ENCODE measurements at regions not wholly inside any gene's neighbourhood (a gene's known extent, or its start where the extent isn't known, plus 50 kb on each side); places are given as distances from the start of the nearest gene placed in this dataset.

DNA sequence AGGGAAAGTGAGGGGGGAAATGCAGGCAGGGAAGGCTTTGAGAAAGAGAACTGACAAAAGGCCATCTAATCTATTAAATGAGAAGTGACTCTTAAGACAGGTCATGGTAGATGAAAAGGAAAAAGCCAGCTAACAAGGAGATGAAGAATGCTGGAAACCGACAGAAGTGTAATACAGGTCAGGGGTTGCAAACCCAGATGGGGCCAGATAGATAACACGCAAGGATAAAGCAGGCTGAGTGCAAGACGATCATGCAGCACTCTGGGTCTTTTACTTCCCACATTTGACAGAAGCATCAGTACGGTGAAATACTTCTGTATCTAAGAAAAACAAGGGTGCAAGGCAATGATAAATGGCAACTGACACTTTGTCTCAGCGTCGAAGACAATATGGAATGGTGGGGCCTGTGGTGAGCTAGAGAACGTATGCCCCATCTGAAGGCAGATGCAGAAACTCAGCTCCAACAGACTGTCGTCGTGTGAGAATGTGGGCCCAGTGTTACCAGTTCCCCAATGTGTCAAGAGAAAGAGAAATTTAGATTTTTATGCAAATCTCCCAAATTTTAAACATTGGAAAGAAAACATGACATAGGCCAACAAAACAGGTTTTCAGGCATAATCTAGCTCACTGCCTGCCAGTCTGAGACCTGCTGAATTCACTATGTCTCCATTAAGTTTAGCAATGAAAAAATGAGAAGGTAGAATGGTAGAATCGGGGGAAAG is 187.4 kb downstream of the PHLDA1 start:
- no peak for DNase-seq (ENCODE audit: insufficient read length, low spot score)
- no peak for FAIRE-seq

DNA sequence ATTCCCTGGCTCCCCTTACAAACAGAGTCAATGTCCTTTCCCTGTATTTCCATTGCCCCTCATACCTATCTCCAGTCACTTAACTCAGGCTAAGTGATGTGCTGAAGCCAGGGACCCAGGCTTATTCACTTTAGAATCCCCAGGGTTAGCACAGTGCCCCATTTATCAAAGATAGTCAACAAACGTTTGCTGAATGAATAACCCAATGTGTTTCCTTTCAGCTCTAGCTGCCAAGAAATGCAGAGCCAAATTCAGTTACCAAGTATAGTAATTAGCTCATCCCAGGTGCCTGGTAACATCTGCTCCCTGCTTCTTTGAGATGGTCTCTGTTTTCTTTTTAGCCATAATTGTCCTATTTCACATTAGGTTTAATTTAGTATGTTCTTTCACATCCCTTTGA is 189.5 kb downstream of the PHLDA1 start:
- DNase-seq (ENCODE audit: insufficient read length, low spot score) (no peak), FAIRE-seq (no peak)

DNA sequence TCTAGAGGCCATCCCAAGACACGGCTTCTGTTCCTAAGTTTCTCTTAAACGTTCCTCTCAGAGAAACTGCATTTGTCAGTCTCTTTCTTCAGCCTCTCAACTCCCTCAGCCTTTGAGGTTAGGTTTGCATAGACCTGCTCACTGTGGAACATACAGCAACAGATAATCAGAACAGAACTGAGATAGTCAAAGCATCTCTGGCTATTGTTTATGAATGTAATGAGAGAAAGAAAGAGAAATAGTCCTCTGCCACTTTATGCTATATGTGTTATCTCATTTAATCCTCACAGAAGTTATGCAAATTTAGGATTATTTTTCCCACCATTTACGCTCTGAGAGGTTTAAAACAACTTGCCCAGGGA is 190.6 kb downstream of the PHLDA1 start:
- DNase-seq (ENCODE audit: insufficient read length, low spot score) (no peak), FAIRE-seq (no peak)

DNA sequence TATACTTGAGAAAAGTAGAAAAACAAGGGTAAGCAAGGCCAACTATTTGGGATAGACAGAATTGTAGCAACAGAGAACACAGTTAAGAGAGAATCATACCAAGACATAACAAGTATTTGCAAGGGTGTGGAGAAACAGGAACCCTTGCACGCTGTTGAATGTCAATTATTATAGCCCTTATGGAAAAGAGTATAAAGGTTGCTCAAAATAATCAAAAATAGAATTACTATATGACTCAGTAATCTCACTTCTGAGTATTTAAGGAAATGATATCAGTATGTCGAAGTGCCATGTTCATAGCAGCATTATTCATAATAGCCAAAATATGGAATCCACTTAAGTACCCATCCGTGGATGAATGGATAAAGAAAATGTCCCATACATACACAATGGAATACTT is 193.3 kb downstream of the PHLDA1 start:
- no peak for FAIRE-seq
- no peak for DNase-seq (ENCODE audit: insufficient read length, low spot score)

DNA sequence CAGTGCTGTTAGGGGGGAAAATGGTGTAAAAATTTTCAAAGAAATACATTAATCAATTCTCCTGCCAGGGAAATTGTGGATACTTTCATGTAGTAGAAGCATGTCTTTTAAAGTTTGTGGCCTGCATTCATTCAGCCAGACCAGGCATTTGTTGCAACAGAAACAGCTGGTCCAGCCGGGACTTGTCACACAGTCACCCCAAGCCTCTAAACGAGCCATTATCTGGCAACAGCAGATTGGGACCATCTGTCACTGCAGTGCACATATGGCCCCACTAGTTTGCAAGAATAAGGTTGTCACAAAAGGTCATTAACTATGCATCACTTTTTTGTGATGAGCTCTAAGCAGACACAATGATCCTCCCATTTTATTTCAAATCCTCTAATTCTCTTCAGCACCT is 193.9 kb downstream of the PHLDA1 start:
- FAIRE-seq (no peak), DNase-seq (ENCODE audit: insufficient read length, low spot score) (no peak)

DNA sequence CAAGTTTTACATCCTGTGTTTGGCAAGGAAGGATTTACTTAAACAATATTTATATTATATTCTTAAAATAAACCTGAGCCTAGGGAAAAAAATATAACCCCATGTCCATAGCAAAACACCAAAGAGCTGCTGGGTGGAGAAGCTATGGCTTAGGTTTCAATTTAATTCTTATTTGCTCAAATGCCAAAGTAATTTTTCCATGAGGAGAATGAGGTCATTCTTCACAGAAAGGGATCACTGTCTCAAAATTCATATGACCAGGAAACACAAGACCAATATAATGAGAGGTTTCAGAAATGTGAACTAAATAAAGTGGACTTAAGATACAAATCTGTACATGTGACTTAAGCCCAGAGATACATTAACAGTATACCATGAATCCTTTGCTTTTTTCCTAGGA is 195.0 kb downstream of the PHLDA1 start:
- no peak for DNase-seq (ENCODE audit: insufficient read length, low spot score)
- FAIRE-seq, result no peak

DNA sequence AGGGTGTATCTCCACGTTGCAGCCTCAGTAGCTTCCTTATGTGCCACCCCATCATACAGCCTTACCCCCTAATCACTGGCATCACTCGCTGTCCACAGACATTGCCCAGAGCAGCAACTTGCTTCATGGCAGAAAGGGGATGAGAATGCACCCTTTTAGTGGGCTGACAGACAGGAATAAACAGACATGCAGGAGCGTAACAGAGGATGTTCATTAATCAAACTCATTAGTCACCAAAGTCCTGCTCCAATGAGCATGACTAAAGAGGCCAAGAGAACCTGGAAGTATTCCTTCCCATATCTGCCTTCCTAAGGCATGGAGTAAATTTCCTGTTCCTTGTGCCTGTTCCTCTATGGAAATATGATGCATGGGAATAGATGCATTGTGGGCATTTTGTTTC is 197.0 kb downstream of the PHLDA1 start:
- FAIRE-seq, result peak; percentile 65
- DNase-seq (ENCODE audit: insufficient read length, low spot score), result no peak

DNA sequence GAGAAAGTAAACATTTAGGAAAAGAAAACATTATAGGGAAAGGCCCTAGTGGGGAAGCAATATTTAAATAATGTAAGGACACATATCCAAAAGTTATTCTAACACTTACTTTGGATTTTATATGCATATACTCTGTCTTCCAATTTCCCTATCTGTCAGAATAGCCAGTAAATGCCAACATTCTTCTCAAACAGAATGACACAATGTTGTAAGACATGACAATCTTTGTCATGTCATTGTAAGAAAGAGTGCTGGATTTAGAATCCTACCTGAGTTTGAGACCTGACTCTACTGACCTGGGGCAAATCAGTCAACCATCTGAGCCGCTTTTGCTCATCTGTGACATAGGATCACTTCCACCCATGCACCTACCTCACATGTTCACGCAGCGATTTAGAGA is 198.3 kb downstream of the PHLDA1 start:
- DNase-seq (ENCODE audit: insufficient read length, low spot score) (no peak), FAIRE-seq (no peak)

DNA sequence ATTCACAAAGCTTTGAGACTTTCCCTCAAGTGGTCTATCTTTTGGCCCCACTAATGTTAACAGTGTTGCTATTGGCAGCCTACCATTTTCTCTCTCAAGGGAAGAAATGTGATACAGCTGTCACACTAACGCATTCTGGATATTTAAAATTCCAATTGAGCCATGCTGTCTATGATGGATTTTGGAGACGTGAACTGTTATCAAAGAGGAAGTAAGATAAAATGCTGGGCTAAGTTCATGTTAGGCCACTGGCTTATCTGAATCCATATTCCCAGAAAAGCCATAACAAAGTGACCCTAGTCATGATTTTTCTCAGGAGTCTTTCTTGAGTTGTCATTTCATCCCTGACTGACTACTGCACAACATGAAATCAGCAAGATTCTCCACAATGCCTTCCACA is 200.2 kb downstream of the PHLDA1 start:
- DNase-seq (ENCODE audit: insufficient read length, low spot score) (no peak), FAIRE-seq (no peak)

DNA sequence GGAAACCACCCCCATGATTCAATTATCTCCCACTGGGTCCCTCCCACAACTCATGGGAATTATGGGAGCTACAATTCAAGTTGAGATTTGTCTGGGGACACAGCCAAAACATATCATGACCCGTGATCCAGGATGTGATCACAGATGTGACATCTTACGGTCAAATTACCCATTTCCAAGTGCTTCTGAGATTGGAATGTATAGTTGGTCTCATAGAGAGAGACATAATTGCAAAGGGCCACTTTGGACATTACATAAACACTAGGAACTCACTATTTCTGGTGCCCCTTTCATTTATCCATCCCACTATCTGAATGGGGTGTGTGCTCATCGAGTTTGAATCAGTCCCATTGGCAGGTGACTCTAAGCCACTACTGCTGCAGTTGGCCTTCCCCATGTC is 204.5 kb downstream of the PHLDA1 start:
- DNase-seq (ENCODE audit: insufficient read length, low spot score), result no peak
- FAIRE-seq, result no peak

DNA sequence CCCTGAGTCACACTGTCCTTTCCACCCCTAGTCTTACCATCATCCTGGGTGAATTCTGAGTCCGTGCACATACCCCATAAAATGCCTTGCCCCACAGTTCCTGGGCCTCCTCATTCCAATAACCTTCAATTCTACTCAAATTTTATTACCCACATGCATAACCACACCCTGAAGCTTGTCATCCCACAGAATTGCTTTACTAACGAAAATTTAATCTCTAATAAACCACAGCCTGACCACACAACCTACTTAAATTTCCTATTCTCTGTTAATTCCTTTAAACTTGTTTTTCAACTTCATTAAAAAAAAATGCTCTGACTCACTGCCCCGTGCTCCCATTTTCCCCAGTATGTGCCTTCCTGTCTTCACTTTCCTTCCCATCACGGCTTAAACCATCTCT is 205.9 kb downstream of the PHLDA1 start:
- DNase-seq (ENCODE audit: insufficient read length, low spot score), result no peak
- peak; percentile 74 for FAIRE-seq

DNA sequence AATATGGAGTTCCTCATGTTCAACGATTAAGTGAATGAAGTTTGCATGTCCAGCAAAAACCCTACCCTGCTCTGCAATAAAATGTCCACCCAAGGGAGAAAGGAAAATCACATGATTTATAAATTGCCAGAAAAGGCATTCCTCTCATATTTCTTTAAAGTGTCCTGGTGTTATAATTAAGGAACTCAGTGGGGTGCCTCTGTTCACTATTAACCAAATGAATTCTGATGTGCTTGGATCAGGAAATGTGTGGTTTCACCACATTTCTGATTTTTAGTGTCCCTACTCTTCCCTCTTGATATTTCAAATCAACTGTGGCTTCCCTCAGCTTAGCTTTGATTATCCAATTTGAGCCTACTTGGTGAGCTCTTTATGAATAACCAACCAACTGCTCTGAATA is 208.1 kb downstream of the PHLDA1 start:
- no peak for DNase-seq (ENCODE audit: insufficient read length, low spot score)
- FAIRE-seq, result no peak

DNA sequence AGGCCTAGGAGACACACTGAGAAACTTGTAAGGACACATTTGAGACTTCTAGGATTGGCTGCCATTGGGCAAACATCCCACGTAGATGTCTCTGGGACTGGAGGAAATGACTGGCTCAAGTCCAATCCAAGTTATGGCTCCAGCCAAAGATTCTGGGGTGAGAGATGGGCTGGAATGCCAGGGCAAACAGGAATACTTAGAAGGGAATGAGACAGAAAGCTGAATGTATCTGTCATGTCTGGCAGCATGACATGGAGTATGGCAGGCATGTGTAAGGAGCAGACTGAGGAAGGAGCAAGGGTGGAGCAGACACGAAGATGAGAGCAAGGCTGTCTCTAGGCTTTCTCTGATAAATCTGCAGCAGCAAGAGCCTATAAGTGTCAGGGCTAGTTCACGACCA is 209.2 kb downstream of the PHLDA1 start:
- FAIRE-seq, result no peak
- DNase-seq (ENCODE audit: insufficient read length, low spot score), result no peak

DNA sequence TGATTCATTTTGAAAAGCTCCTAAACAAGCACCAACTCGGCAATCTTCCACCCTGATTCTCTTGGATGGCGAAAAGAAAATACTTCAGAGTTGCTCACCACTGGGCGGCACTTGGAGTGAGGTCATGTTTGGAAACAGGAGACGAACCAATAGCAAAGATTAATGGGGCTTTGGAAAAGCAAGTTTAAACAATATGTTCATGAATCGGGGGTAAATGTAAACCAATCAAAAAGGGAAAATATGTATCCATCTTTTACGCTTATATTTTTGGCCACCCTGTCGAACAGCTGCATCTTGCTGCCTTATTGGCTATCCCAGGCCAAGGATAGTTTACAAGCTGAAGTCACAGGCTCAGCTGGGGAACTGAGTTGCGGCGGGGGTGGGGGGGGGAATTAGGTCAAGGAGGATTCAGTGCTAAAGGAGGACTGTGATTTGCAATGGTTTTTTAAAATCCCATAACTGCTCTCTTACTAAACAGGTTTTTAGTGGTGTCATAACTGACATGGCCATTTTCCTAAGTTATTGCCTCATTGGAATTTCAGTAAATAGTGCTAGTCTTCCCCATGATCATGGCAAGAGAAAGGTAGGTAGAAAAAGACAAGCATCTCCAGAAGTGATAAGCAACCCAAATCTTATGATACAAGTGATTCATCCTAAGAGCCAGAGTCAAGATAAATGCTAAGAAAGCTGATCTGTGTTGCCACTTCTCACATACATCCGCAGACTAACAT is 210.6 kb downstream of the PHLDA1 start:
- DNase-seq (ENCODE audit: insufficient read length, low spot score), result no peak
- no peak for FAIRE-seq

DNA sequence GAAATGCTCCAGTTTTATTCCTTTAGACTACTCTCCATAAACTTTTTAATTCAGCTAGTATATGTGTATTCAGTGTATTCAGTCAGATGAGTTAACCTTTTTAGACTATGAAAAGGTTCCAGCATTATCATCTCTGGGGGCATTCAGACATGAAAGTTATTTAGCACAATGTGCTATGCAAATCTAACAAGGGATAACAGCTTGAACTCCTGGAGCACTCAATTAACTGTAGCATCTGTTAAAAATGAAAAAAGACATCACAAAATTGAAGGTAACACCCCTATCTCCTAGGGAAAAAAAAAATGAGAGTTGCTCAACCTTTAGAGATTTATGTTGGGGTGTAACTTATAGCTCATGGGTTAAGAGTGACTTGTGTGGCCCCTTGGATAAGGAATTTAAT is 211.5 kb downstream of the PHLDA1 start:
- no peak for FAIRE-seq
- no peak for DNase-seq (ENCODE audit: insufficient read length, low spot score)

DNA sequence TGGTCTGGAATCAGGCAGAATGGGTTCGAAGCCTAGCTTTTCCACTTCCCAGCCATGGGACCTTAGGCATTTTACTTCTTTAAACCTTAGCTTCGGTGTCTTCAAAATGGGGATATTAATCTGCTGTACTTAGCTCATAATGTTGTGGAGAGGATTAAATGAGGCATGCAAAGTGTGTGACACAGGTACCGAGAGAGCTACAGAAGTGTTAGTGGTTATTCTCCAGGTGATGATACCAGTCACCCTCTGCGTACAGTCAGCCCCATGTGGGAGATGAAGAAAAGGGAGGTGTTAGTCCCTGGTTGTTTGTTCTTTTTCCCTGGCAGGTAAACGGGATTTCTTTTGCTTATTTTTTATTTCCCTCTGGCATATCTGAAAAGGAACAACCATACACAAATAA is 212.1 kb downstream of the PHLDA1 start:
- DNase-seq (ENCODE audit: insufficient read length, low spot score) (no peak), FAIRE-seq (no peak)

DNA sequence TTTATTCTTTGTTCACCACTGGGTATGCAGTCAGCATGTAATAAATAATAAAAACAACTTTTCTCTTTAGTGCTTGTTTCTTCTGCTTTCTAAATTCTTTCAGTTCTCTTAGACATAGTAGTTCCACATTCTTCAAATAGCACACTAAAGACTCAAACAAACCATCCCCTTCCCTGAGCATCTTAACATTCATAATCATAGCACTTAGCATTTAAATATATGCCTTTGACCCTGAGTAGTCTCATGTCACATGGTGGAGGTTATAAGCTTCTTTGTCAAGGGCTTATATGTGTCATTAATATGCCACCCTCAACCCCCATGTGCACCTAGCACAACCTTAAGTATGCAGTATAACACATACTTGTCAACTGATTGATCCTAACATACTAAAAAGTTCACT is 212.7 kb downstream of the PHLDA1 start:
- no peak for FAIRE-seq
- DNase-seq (ENCODE audit: insufficient read length, low spot score), result no peak

DNA sequence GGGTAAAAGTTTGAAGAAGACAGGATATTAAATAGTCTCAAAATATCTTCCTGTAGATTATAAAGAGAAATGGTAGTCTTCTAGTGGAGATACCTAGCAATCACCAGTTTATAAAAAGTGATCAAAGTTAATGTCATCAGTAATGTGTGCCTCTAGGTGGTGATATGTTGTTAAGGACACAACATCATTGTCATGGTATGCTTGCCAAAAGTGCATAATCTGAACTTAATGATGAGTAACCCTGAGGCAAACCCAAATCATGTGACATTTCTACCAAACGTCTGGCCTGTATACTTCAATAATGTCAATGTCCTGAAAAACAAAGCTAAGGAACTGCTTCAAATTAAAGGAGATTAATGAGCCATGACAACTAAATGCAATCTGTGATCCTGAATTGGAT is 214.7 kb downstream of the PHLDA1 start:
- FAIRE-seq, result peak; percentile 63
- peak; percentile 26 for DNase-seq (ENCODE audit: insufficient read length, low spot score)

DNA sequence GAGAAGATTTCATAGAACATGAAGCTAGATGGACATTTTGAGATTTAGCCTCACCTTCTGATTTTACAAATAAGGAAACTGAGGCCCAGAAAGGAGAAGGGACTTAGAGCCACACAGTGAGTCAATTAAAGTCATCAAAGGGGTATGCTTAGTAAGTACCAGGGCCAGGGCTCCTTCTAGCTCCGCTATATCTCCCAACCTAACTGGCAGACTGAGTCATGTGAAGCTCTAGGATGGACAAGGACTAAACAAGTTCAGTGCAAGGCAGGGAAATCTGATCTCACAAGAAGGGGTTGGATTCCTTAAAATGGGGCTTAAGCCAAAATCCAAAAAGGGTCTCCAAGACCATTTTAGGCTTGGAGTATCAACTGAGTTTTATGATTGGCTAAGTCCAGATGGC is 215.8 kb downstream of the PHLDA1 start:
- FAIRE-seq, result no peak

DNA sequence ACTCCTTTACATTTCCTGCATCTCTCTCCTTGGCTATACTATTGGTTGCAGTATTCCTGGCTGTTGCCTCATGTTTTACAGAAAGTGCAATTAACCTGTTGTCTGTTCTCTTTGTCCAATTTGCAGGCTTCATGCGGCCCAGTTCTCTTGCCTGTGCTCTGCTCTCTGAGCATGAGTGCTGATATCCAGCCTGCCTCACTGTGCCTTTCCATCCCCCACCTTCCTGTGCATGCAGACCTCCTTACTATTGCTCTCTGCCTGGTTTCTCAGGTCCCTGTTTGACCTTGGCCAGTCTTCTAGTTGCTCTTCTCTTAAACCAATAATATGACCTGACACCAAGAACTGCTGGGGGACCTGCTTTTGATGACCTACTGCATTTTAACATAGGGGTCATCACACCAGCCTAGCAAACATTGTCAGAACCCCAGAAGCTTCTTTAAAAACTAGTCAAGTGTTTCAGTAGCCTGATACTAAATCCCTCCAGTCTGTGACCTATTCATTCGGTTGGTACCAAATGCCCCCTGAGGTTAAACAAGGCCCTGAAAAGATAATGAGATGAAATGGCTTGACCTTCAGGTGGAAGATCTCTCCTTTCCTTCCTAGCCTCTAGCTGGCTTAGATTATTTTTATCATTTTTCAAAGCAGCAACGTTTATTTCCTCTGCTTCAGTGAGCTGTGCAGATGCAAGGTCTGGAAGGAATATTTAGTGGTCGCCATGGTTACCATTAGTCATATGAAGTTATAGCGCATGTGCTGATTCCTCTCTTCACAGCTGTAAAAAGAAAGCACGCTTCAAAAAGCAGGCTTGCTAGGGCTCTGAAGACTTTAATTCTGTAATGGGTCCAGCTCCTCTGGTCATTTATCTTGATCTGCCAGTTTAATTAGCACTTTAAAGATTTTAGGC is 216.5 kb downstream of the PHLDA1 start:
- FAIRE-seq, result no peak
- no peak for DNase-seq (ENCODE audit: insufficient read length, low spot score)

More for the DNA sequence above, 215.8 kb downstream of the PHLDA1 start:
- DNase-seq (ENCODE audit: insufficient read length, low spot score), result no peak

DNA sequence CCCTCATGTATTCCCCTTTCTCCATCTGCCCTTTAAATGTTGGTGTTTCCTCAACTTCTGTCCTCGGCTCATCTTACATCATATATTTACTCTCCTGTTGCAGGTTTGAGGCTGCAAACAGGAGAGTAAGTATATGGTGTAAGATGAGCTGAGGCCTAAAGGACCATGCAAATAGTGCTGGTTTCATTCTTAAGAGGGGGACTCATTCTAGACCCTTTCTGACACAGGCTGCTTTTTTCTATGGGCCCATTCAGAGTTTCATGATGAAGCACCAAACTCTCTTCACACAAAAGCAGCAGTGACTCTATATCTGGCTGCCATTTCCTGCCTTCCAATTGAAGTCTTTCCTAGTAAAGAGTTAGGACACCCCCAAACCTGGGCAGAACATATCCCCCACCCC is 218.5 kb downstream of the PHLDA1 start:
- DNase-seq (ENCODE audit: insufficient read length, low spot score) (no peak), FAIRE-seq (no peak)

Data from HTR-8/SVneo (cell line).